Endothelial cell of umbilical vein (primary cell): ENCODE measurements at regions not wholly inside any gene's neighbourhood (a gene's known extent, or its start where the extent isn't known, plus 50 kb on each side); places are given as distances from the start of the nearest gene placed in this dataset.

Source experiments
- BruUV-seq: library from RNA; stranded (reverse); fragments of 400-500 nt; replicated peaks from 2 replicates; lab custom pipeline; 2021; lab: Mats Ljungman, UMichigan
- CTCF ChIA-PET: fragments of 300-600, 350-600 bp; sonication (Branson Sonifier 250); formaldehyde crosslinking; loops from one replicate; lab custom pipeline; 2021; ENCODE audit warnings: antibody characterized with exemption, inconsistent platforms; lab: Charles Lee
- POLR2A ChIA-PET: fragments of 300-600, 350-600 bp; sonication (Branson Sonifier 250); formaldehyde crosslinking; loops from one replicate; lab custom pipeline; 2021; ENCODE audit warnings: antibody characterized with exemption, inconsistent platforms; lab: Charles Lee
- DNase-seq: peaks from one replicate; pipeline ENCODE4 v3.0.0-alpha.2; 2011; ENCODE audit warnings: low read depth, low spot score
- FAIRE-seq: peaks from 2 replicates; lab custom pipeline; 2011; peaks lifted over from hg19 to GRCh38; lab: Jason Lieb, UNC
- H2AFZ ChIP-seq: 2 replicates; pipeline ENCODE4 v1.6.0; 2012; ENCODE audit warnings: low read depth, low read length, control low read depth, inconsistent platforms
- H3K27ac ChIP-seq: 2 replicates; pipeline ENCODE4 v1.5.1; 2011; ENCODE audit warnings: low read depth, mild to moderate bottlenecking, control low read depth, low read length, moderate library complexity; ENCODE audit not compliant: insufficient read depth
- H3K27me3 ChIP-seq, 2 experiments: 2 replicates each; pipeline versions ENCODE4 v1.6.0 to v1.6.1; 2011; ENCODE audit warnings: low read length in 2 of 2, mixed read lengths in 1 of 2; ENCODE audit not compliant: control insufficient read depth in 2 of 2, insufficient read depth in 2 of 2
- H3K36me3 ChIP-seq, 2 experiments: 2 replicates in 1 of 2; 3 replicates in 1 of 2; pipeline ENCODE4 v1.5.1; 2011; ENCODE audit warnings: low read length in 2 of 2, mild to moderate bottlenecking in 1 of 2, moderate library complexity in 1 of 2; ENCODE audit not compliant: control insufficient read depth in 2 of 2, insufficient read depth in 2 of 2; ENCODE audit errors: extremely low read depth in 1 of 2
- H3K4me1 ChIP-seq: 3 replicates; pipeline ENCODE4 v1.5.1; 2011; ENCODE audit warnings: mild to moderate bottlenecking, low read length; ENCODE audit not compliant: control insufficient read depth, insufficient read depth; ENCODE audit errors: extremely low read depth
- H3K4me2 ChIP-seq: 2 replicates; pipeline ENCODE4 v1.6.1; 2011; ENCODE audit warnings: low read length, control low read depth, mixed read lengths; ENCODE audit not compliant: insufficient read depth
- H3K4me3 ChIP-seq, 3 experiments: fragments of 200-600 bp in 1 of 3; sonication (generic), shearing (Covaris generic) in 1 of 3; replicated peaks in 1 of 3; 2 replicates each; pipeline ENCODE4 v1.5.1; 2011 to 2016; ENCODE audit warnings: control low read depth in 3 of 3, low read length in 3 of 3, mild to moderate bottlenecking in 2 of 3, inconsistent platforms in 1 of 3, low read depth in 1 of 3, moderate library complexity in 1 of 3; ENCODE audit not compliant: insufficient read depth in 1 of 3
- H3K79me2 ChIP-seq: 2 replicates; pipeline ENCODE4 v1.6.0; 2012; ENCODE audit warnings: low read length, inconsistent platforms; ENCODE audit not compliant: control insufficient read depth, insufficient read depth
- H3K9ac ChIP-seq: replicated peaks from 2 replicates; pipeline ENCODE3; 2011; ENCODE audit warnings: low read length, control low read depth; ENCODE audit not compliant: insufficient read depth; ENCODE audit errors: extremely low read depth
- H3K9me1 ChIP-seq: replicated peaks from 3 replicates; pipeline ENCODE4 v1.6.0; 2011; ENCODE audit warnings: mild to moderate bottlenecking, low read length; ENCODE audit not compliant: control insufficient read depth, insufficient read depth; ENCODE audit errors: extremely low read depth
- H3K9me3 ChIP-seq: replicated peaks from 2 replicates; pipeline ENCODE4 v1.5.1; 2012; ENCODE audit warnings: low read length, inconsistent platforms; ENCODE audit not compliant: control insufficient read depth, insufficient read depth
- H4K20me1 ChIP-seq: replicated peaks from 2 replicates; pipeline ENCODE3; 2011; ENCODE audit warnings: mild to moderate bottlenecking, low read length; ENCODE audit not compliant: control insufficient read depth, insufficient read depth; ENCODE audit errors: extremely low read depth
- FOS ChIP-seq: IDR thresholded peaks from 2 replicates; pipeline ENCODE4 v1.6.1; 2011; ENCODE audit warnings: mild to moderate bottlenecking, low read length, moderate library complexity, borderline replicate concordance; ENCODE audit not compliant: insufficient read depth
- GATA2 ChIP-seq: IDR thresholded peaks from 2 replicates; pipeline ENCODE4 v1.7.0; 2011; ENCODE audit warnings: low read depth, mild to moderate bottlenecking, moderate library complexity, mixed read lengths, low read length; ENCODE audit not compliant: insufficient read length, insufficient read depth
- JUN ChIP-seq: IDR thresholded peaks from 2 replicates; pipeline ENCODE4 v1.6.1; 2011; ENCODE audit warnings: borderline replicate concordance, low read depth; ENCODE audit not compliant: insufficient read length, insufficient read depth
- MYC ChIP-seq: IDR thresholded peaks from one replicate; pipeline ENCODE4 v1.6.1; 2011; ENCODE audit warnings: mild to moderate bottlenecking, low read depth, low read length
- POLR2A ChIP-seq: IDR thresholded peaks from 2 replicates; pipeline ENCODE4 v1.6.1; 2012; ENCODE audit warnings: low read depth, mild to moderate bottlenecking, control low read depth, low read length
- POLR2AphosphoS5 ChIP-seq: IDR thresholded peaks from 2 replicates; pipeline ENCODE4 v1.6.1; 2012; ENCODE audit warnings: low read depth, mild to moderate bottlenecking, control low read depth, low read length, moderate library complexity; ENCODE audit not compliant: insufficient read depth
- dilution Hi-C: fragments of 300-500 bp; cut with MboI; formaldehyde crosslinking; loops from one replicate; pipeline ENCODE4 v1.15.0; 2019; ENCODE audit warnings: low sequenced_read_pairs; ENCODE audit not compliant: extremely low pct_ligation_motif_present
- intact Hi-C: fragments of 100-400 bp; cut with micrococcal nuclease; formaldehyde crosslinking; loops from one replicate; pipeline ENCODE4 v1.10.0; 2022
- TF ChIP-seq, protein P1 (sequence below): IDR thresholded peaks from 2 replicates; pipeline ENCODE4 v1.6.1; 2011; ENCODE audit not compliant: insufficient read depth, insufficient read length
- TF ChIP-seq, protein P2 (sequence below), 2 donors: IDR thresholded peaks; 1 replicate in 1 of 2; 2 replicates in 1 of 2; pipeline ENCODE4 v1.5.1; 2011; ENCODE audit warnings: low read length in 2 of 2, mild to moderate bottlenecking in 2 of 2, moderate library complexity in 2 of 2, control low read depth in 1 of 2, inconsistent platforms in 1 of 2, low read depth in 1 of 2; ENCODE audit not compliant: insufficient read depth in 1 of 2; ENCODE audit errors: extremely low read depth in 1 of 2

DNA sequence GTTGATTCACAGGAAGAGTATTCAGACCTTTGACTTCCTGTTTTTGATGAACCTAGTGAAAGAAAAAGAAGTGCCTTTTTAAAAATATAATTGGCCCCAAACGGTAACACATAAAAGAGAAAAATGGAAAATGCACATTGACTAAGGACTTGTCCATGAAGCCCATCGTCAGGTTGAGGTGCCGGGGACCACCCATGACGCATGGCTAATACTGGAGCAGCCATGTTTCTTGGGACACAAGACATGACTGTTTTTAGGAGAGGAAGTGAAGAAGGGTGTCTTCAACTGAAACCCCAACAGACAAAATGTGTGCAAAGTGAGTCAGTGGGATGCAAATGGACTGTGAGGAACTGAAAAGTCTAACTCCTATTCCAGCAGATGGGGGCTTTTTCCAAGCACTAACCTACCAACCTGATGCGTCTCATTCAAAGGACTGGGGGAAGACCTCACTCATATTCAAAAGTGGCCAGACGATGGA, 459.4 kb downstream of the FOXO1 start:
- H3K36me3 ChIP-seq = no peaks in the 10 kb centered on the region
- CTCF ChIA-PET = interaction anchor here (0.7 to 2.0 kb wide), 6 partner anchors 13 to 357 kb away, joined by 3 to 6 read pairs (median 3); no protein-coding TSS in a partner anchor
- H3K4me2 ChIP-seq = peak overlapping the region; percentile 69
- H2AFZ ChIP-seq = peak overlapping the region; percentile 81
- no TSS peak for BruUV-seq
- H3K27me3 ChIP-seq = no peaks in the 10 kb centered on the region
- intact Hi-C loops (no loop called here), dilution Hi-C loops (no loop called here)
- no peaks in the 10 kb centered on the region for H4K20me1 ChIP-seq
- H3K9me1 ChIP-seq = no peaks in the 10 kb centered on the region
- H3K79me2 ChIP-seq = no peaks in the 10 kb centered on the region
- H3K9ac ChIP-seq = peak overlapping the region; percentile 55
- POLR2A ChIA-PET = interaction anchor here (0.9 to 1.1 kb wide), 3 partner anchors 12 to 64 kb away, joined by 3 to 5 read pairs (median 3); no protein-coding TSS in a partner anchor
- peaks cover 25% of the 10 kb centered on the region for H3K4me1 ChIP-seq
- H3K27ac ChIP-seq = peak overlapping the region; percentile 93
- H3K4me3 ChIP-seq = peak overlapping the region in 1 of 3 experiments; percentile 8
- no peak for DNase-seq
- H3K9me3 ChIP-seq = no peaks in the 10 kb centered on the region
- FAIRE-seq = peak; percentile 66
- TF ChIP-seq POLR2A = no peak
- TF ChIP-seq GATA2 = no peak
- peak; percentile 52 for TF ChIP-seq JUN
- peak; percentile 3 for TF ChIP-seq FOS
- TF ChIP-seq, protein P1, sequence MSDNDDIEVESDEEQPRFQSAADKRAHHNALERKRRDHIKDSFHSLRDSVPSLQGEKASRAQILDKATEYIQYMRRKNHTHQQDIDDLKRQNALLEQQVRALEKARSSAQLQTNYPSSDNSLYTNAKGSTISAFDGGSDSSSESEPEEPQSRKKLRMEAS = no peak

DNA sequence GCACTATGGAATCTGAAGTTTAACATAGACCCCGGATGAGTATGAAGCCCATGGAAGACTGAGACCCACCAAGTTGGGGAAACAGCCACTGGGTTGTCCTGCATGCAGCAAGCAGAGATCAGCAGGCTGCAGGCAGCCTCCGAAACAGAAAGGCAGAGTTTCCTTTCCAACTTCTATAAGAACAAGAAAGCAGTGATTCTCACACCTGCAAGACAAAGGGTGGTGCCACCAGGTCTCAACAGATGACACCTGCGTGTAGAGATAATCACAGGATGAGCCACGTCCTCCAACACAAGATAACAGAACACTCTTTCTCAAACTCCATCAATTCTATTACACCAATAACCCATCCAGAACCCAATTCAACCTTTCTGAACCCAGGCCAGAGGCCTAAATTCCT, 457.9 kb downstream of the FOXO1 start:
- FAIRE-seq (no peak), DNase-seq (no peak)
- no peaks in the 10 kb centered on the region for H3K27me3 ChIP-seq
- intact Hi-C loops (no loop called here), dilution Hi-C loops (no loop called here)
- no peaks in the 10 kb centered on the region for H3K79me2 ChIP-seq
- no TSS peak for BruUV-seq
- POLR2A ChIA-PET = no interaction called here
- H3K36me3 ChIP-seq = no peaks in the 10 kb centered on the region
- H3K9ac ChIP-seq = no peak overlapping the region
- H3K9me3 ChIP-seq = no peaks in the 10 kb centered on the region
- no peak overlapping the region for H3K4me2 ChIP-seq
- TF ChIP-seq MYC (no peak), POLR2AphosphoS5 (no peak), JUN (no peak), FOS (no peak), POLR2A (no peak), GATA2 (no peak)
- TF ChIP-seq, protein P2, sequence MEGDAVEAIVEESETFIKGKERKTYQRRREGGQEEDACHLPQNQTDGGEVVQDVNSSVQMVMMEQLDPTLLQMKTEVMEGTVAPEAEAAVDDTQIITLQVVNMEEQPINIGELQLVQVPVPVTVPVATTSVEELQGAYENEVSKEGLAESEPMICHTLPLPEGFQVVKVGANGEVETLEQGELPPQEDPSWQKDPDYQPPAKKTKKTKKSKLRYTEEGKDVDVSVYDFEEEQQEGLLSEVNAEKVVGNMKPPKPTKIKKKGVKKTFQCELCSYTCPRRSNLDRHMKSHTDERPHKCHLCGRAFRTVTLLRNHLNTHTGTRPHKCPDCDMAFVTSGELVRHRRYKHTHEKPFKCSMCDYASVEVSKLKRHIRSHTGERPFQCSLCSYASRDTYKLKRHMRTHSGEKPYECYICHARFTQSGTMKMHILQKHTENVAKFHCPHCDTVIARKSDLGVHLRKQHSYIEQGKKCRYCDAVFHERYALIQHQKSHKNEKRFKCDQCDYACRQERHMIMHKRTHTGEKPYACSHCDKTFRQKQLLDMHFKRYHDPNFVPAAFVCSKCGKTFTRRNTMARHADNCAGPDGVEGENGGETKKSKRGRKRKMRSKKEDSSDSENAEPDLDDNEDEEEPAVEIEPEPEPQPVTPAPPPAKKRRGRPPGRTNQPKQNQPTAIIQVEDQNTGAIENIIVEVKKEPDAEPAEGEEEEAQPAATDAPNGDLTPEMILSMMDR (IDR thresholded peaks at IDR 0.05; ENCODE audit: extremely low read depth in 1 of 2, insufficient read depth in 1 of 2, low read depth in 1 of 2, low read length in 2 of 2) = no peak
- TF ChIP-seq, protein P1 = no peak
- H3K9me1 ChIP-seq = no peaks in the 10 kb centered on the region
- H3K27ac ChIP-seq = no peak overlapping the region
- no peaks in the 10 kb centered on the region for H4K20me1 ChIP-seq
- CTCF ChIA-PET = interaction anchor here (1.2 kb wide), 2 partner anchors 15 to 66 kb away, joined by 3 read pairs; no protein-coding TSS in a partner anchor
- no peak overlapping the region for H3K4me3 ChIP-seq
- H3K4me1 ChIP-seq = peaks cover 25% of the 10 kb centered on the region
- H2AFZ ChIP-seq = no peak overlapping the region
